ENCODE measurements at regions not wholly inside any gene's neighbourhood (a gene's known extent, or its start where the extent isn't known, plus 50 kb on each side); places are given as distances from the start of the nearest gene placed in this dataset.

DNA sequence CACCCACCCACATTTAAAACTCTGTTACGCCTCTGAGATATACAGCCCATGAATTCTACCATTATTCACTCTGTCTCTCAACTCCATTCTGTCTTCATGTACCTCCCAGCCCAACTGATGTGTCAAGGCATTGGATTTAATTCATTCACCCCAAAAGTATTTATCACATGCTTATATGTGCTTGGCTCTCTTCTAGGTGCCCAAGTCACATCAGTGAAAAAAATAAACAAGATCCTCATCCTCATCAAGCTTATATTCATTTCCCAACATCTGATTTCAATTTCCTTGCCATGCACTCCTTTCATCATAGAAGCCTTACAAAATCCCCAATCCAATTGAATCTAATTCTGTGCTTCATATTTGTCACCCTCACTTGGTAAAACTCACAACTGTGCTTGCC, 967.6 kb downstream of the LTN1 start:
- no peak for TF ChIP-seq FOXM1 (IDR thresholded peaks at IDR 0.05; ENCODE audit: borderline replicate concordance)
- no peak for TF ChIP-seq BHLHE40 (IDR thresholded peaks at IDR 0.05; ENCODE audit: borderline replicate concordance)

Data from HEK293T (cell line).